HG03457 (cell line): ENCODE measurements at regions not wholly inside any gene's neighbourhood (a gene's known extent, or its start where the extent isn't known, plus 50 kb on each side); places are given as distances from the start of the nearest gene placed in this dataset.

Experiments
- ATAC-seq: cut with Tn5 transposase; IDR thresholded peaks from one replicate; pipeline ENCODE4 v1.9.1; 2021; ENCODE audit warnings: moderate number of reproducible peaks; ENCODE audit not compliant: unreplicated experiment

GRCh38 chr5:2141254-2142000, 258.7 kb upstream of the IRX4 start:
- no peak for ATAC-seq

DNA sequence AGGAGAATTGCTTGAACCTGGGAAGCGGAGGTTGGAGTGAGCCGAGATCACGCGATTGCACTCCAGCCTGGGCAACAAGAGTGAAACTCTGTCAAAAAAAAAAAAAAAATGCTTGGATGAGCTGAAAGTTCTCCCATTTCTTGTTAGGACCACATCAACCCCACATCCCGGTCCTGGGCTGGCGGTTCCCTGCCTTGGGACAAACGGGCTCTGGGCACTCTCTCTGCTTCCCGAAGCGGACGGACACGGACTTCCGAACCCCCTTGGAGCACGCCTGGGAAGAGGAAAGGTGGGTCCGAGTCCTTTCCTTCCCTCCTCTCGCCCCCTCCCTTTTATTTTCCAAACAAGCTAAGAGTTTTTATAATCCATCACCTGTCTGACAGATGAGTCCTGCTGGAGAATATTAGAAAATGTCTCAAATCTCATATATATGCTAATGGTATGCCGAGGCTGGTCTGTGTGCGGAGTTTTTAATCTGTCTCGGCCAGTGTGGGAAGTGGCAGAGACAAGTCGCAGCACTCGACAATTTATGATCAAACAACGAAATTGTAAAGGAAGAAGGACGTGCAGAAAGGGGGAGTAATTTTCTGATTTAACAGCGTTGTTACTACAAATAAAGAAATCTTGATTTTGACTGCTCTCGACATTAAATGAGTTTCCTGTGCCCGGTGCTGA, 257.9 kb upstream of the IRX4 start:
- no peak for ATAC-seq

GRCh38 chr5:2139478-2139877, 256.8 kb upstream of the IRX4 start:
- no peak for ATAC-seq

GRCh38 chr5:2138896-2139295, 256.2 kb upstream of the IRX4 start:
- no peak for ATAC-seq

DNA sequence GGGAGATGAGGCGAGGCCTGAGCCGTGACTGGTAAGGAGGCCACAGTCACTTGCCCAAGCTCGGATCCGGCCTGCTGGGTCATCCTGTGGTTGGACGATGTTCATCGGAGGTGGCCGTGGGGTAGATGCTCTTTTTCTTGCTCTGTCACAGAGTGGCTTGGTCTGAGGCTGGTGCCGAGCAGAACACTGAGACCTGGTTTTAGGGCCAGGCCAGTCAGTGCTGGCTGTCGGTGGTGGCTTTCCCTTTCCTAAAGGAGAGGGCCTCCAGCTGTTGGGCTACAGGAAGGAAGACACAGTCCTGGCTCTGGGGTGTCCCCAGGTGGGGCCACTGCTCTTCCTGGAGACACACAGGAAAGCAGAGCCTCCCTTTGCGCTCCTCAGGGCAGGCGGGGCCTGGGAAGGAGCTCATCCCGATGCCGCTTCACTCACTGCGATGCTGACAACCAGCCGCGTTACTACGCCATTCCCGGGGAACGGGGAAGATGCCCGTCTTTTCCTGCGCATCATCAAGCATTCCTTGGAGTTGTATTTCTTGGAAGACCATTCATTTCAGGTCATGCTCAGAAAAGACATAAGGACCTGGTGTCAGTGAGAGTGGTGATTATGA, 254.8 kb upstream of the IRX4 start:
- ATAC-seq: no peak

DNA sequence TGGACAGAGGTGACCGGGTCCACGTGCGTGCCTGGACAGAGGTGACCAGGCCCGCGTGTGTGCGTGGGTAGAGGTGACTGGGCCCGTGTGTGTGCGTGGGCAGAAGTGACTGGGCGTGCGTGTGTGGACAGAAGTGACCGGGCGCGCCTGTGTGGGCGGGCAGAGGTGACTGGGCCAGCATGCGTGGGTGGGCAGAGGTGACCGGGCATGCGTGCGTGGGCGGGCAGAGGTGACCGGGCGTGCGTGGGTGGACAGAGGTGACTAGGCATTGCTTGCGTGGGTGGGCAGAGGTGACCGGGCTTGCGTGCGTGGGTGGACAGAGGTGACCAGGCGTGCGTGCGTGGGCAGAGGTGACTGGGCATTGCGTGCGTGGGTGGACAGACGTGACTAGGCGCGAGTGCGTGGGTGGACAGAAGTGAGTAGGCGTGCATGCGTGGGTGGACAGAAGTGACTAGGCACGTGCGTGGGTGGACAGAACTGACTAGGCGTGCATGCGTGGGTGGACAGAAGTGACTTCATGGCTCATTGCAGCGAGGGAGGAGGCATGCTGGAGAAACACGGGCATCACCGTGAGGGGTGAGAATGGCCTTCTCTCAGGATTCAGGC, 254.1 kb upstream of the IRX4 start:
- no peak for ATAC-seq

GRCh38 chr5:2135833-2136232, 253.1 kb upstream of the IRX4 start:
- ATAC-seq: no peak

- ATAC-seq: no peak
These were observed 252.6 kb upstream of the IRX4 start for GRCh38 chr5:2135354-2135753.

DNA sequence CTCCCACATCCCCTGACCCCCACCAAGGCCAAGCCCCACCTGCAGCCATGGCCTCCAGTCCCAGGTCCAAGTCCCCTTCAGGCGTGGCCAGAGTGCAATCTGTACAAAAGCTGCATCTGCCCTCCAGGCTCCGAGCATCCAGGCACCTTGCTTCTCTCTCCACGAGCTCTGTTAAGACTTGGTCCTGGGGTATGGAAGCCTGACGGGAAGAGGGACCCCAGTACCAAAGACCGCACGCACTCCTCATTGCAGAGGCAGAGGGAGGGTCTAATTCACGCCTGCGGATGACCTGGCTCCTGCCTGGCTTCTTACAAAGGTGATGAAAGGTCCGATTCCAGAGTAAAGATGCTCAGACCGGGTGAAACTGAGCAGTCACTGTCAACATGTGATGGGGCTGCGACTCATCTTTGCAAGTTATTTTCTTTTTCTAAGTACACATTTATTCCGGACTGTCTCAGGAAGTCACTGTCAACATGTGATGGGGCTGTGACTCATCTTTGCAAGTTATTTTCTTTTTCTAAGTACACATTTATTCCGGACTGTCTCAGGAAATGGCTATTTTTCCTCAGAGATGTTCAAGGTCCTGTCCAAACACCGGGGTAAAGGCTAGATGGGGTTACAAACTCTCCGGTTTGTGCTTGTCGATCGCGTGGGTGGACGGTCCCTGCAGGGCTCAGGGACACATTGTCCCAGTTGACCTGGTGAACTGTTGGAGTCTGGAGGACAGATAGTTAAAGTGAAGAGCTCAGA, 252.0 kb upstream of the IRX4 start:
- ATAC-seq: no peak

- no peak for ATAC-seq
These were observed 251.2 kb upstream of the IRX4 start for GRCh38 chr5:2133936-2134335.

DNA sequence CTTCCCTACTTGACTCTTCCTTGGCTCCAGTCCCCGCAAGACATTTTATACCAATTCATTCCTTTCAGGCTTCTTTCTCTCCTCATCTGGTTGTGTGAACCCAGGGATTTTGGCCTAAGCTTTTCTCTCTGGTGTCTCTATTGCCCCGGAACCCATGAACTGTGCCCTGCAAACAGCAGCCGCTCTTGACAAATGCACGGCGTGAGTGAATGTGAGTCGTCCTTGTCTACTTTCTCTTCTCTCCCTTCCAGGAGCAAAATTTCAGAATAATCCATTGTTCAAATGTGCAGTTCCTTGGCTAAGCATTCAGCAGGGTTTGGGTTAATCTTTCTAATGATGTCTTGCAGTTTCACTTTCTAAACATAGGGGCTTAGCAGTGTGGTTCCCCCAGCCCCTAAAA, 250.4 kb upstream of the IRX4 start:
- ATAC-seq: no peak

DNA sequence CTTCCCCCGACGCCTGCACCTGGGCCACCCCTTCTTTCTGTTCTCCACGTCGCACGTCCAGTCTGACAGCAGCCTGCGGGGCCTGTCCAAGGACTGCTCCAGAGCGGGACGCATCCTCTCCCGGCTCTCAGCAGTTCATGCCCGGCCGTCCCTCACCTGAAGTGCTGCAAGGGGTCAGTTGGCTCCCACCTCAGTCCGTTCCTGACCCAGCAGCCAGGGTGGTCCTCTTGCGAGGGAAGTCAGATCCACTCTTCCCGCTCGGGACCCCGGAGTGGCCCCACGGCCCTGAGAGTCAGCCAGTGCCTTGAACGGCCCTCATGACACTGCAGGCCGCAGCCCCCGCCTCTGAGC, 249.7 kb upstream of the IRX4 start:
- no peak for ATAC-seq

GRCh38 chr5:2131826-2132496, 249.2 kb upstream of the IRX4 start:
- ATAC-seq: no peak

- ATAC-seq: no peak
These were observed 248.5 kb upstream of the IRX4 start for GRCh38 chr5:2131196-2131595.

DNA sequence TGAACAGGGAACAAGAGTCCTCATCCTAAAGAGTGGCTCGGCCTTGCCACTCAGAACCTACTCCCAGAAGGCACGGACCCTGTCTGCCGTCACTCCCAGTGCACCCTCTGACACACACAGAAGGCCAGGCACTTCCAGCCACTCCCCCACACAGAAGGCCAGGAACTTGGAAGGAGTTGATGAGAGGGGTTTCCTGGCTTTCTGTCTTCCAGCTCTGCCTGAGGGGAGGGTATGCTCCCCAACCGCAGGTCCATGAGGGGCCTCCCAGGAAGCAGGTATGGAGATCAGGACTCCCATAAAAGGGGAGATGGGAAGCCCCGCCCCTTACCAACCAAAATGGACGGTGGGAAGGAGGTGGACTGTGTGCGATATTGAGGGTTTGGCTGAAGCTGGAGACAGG, 247.6 kb upstream of the IRX4 start:
- no peak for ATAC-seq

GRCh38 chr5:2129568-2130272, 247.0 kb upstream of the IRX4 start:
- ATAC-seq: no peak

- ATAC-seq: no peak
These were observed 246.1 kb upstream of the IRX4 start for GRCh38 chr5:2128686-2129355.

GRCh38 chr5:2126512-2126911, 243.8 kb upstream of the IRX4 start:
- no peak for ATAC-seq

DNA sequence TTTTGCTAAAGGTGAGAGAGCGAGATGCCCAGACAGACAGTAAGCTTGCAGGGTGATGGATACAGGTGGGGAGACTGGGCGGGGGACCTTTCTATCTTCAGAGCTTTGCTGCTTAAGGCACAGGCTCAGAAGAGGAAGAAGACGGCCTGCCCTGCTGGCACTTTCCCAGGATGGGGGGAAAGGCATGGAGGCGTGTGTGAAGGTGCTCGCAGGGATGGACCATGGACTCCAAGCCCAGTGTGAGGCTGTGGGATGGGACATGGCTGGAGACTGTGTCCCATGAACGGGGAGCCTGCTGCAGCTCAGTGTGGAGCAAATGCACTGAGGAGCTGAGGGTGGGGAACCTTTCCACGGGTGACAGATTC, 243.2 kb upstream of the IRX4 start:
- no peak for ATAC-seq
